ENCODE measurements at regions not wholly inside any gene's neighbourhood (a gene's known extent, or its start where the extent isn't known, plus 50 kb on each side); places are given as distances from the start of the nearest gene placed in this dataset.

DNA sequence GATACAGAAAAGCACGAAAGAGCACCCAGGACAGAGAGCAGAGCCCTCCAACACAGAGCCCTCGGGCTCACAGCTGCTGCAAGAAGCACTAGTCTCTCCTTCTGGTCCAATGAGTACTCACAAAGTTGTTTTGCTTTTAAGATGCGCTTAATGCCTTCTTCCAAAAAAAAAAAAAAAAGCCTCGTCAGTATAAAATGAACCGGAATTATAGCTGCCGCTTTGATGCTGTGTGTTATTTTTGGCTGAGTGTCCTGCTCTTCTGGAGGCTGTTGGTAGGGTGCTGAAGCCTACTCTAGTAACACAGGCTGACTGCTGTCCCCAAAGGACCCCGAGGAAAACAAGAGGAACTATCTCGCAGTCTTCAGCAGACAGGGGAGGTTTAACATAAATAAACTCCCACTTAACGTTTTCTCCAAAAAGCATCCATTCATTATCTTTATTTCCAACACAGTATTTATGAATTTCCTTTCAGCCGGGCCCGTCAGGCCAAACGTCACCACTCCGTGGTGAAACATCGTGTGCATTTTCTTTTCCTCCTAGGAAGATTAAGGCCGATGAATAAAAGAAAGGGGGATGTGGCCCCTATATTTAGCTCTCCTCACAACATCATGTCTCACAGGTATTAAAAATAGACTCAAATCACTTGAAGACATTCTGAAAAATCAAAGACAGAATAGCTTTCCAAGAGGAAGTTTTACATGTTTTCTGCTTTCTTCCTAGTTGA lies 213.7 kb upstream of the PPARGC1A start:
- TF ChIP-seq, protein P1, sequence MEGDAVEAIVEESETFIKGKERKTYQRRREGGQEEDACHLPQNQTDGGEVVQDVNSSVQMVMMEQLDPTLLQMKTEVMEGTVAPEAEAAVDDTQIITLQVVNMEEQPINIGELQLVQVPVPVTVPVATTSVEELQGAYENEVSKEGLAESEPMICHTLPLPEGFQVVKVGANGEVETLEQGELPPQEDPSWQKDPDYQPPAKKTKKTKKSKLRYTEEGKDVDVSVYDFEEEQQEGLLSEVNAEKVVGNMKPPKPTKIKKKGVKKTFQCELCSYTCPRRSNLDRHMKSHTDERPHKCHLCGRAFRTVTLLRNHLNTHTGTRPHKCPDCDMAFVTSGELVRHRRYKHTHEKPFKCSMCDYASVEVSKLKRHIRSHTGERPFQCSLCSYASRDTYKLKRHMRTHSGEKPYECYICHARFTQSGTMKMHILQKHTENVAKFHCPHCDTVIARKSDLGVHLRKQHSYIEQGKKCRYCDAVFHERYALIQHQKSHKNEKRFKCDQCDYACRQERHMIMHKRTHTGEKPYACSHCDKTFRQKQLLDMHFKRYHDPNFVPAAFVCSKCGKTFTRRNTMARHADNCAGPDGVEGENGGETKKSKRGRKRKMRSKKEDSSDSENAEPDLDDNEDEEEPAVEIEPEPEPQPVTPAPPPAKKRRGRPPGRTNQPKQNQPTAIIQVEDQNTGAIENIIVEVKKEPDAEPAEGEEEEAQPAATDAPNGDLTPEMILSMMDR (conservative IDR thresholded peaks at IDR 0.05; ENCODE audit: low read depth, low read length), result no peak
- no peak overlapping the region for H3K4me3 ChIP-seq (ENCODE audit: low read depth, low read length)
- DNase-seq (ENCODE audit: low read depth), result peak; percentile 79

DNA sequence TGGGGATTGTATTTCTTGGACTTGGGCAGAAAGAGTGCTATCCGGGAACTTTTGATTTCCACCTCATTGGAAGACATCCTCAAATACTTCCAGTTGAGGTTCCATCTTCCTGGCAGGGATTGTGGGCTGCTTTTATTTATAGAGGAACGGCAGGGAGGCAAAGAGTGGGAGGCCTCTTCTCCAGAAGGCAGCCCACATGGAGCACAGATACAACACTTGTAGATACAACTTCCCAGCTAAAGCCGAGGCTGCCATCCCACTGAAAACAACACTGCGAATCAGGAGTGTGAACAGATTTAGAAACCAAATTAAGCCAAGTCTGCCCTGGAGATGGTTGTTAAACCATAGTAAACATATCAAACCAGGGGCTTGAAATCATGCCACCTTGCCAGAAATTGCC lies 212.8 kb upstream of the PPARGC1A start:
- TF ChIP-seq, protein P1 (conservative IDR thresholded peaks at IDR 0.05; ENCODE audit: low read depth, low read length), result no peak
- H3K4me3 ChIP-seq (ENCODE audit: low read depth, low read length), result no peak overlapping the region
- DNase-seq (ENCODE audit: low read depth), result no peak

DNA sequence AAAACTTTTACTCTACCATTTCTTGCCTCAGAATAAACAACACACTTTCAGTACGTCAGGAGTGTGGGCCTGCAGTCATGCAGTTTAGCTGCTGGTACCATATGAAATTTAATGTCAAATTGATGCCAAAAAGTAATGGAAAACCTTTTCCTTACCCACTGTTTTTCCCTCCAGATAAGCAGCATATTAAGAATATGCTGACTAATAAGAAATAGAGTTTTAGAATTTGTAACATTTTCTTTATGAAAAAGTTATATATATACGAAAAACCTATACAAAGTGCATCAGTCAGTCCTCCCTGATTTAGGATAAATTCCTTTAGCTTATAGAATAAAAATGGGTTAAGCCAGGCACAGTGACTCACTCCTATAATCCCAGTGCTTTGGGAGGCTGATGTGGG lies 206.8 kb upstream of the PPARGC1A start:
- H3K4me3 ChIP-seq (ENCODE audit: low read depth, low read length), result no peak overlapping the region
- TF ChIP-seq, protein P1 (conservative IDR thresholded peaks at IDR 0.05; ENCODE audit: low read depth, low read length), result no peak
- DNase-seq (ENCODE audit: low read depth), result no peak

DNA sequence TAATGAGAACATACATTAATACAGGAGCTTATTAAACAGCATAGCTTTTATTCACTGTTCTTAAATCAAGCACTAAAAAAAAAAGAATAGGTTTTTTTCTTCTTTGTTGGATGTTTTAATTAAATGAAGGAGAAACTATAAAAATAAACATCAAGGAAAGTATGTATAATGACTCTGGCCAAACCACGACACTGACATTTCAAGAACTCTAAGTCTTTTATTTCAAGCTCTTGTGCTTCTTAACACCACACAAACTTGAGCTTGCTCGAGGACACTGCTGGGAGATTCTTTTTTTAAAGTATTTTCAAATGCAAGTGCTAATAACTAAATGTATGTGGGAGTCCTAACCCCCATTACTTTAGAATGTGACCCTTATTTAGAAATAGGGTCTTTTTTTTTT lies 204.9 kb upstream of the PPARGC1A start:
- TF ChIP-seq, protein P1 (conservative IDR thresholded peaks at IDR 0.05; ENCODE audit: low read depth, low read length), result no peak
- no peak overlapping the region for H3K4me3 ChIP-seq (ENCODE audit: low read depth, low read length)
- DNase-seq (ENCODE audit: low read depth), result peak; percentile 29

DNA sequence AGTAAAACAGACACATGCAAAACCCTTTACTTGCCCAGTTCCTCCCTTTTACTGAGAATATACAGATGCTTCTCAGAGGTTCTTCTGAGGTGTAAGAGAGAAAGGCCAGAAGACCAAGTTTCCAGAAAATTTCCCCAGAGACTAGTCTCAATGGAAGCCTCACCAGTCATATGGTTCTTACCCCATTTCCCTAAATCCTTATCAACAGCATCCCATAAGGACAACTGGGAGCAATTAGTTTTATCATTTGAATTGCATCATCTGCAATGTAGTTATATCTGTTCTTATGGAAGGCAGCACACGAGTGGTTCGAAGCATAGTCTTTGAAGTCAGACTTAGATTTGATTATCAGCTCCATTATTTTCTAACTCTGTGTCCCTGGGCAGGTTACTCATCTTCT lies 203.6 kb upstream of the PPARGC1A start:
- no peak overlapping the region for H3K4me3 ChIP-seq (ENCODE audit: low read depth, low read length)
- TF ChIP-seq, protein P1 (conservative IDR thresholded peaks at IDR 0.05; ENCODE audit: low read depth, low read length), result no peak
- no peak for DNase-seq (ENCODE audit: low read depth)

DNA sequence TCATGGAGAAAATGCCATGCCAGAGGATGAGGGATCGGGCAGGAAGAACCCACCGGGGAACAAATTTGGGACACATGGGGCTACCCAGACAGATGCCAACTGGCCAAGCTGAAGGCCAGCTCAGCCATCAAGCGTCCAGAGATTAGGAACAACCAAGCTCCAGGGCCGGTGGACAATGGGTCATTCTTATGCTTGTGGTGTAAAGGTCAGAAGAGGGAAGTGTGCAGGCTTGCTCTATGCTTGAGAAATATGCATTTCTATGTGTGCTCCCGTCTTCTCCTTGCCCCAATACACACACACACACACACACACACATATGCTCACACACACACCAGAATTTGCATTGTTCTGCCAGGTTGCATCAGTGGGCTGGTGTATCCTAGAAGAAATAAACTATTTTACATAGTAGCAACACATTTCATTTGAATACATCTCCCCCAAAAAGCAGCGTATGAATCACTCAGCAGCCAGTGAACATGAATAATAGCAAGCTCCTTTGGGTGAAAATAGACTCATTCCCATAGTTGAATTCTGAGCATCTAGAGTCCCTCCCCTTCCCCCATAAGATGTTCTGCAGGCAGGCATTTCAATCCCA lies 201.9 kb upstream of the PPARGC1A start:
- TF ChIP-seq, protein P1 (conservative IDR thresholded peaks at IDR 0.05; ENCODE audit: low read depth, low read length), result no peak
- peak; percentile 12 for DNase-seq (ENCODE audit: low read depth)
- no peak overlapping the region for H3K4me3 ChIP-seq (ENCODE audit: low read depth, low read length)

Measured in choroid plexus epithelial cell (primary cell).